Astrocyte of the spinal cord (primary cell): ENCODE measurements at regions not wholly inside any gene's neighbourhood (a gene's known extent, or its start where the extent isn't known, plus 50 kb on each side); places are given as distances from the start of the nearest gene placed in this dataset.

Source experiments
- DNase-seq: peaks from one replicate; pipeline ENCODE4 v3.0.0; 2011; ENCODE audit warnings: low read depth, low spot score
- H3K4me3 ChIP-seq: 2 replicates; pipeline ENCODE4 v1.5.1; 2011; ENCODE audit warnings: low read depth, mild to moderate bottlenecking, low read length, moderate library complexity
- in situ Hi-C: cut with HindIII; loops from 2 replicates; pipeline ENCODE4 v1.10.0; 2017; ENCODE audit warnings: low sequenced_read_pairs
- TF ChIP-seq, protein P1 (sequence below): IDR thresholded peaks from 2 replicates; pipeline ENCODE4 v1.5.1; 2012; ENCODE audit warnings: low read depth, mild to moderate bottlenecking, low read length, inconsistent platforms

DNA sequence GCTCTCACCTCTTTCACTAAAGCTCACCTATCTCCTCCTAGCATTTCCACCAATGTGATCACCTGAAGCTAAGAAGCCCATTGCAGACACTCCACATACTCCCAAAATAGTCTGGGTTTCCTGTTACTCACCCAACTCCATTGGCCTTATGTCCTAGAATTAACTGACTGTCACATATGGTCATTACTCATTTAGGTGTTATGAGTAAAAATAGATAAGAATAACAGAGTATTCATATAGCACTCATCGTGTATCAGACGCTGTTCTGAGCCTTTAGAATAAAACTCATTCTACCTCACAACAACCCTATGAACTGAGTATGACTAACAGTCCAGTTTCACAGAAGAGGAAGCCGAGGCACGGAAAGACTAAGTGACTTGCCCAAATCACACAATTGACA, 174.2 kb upstream of the NPVF start:
- in situ Hi-C loops, result no loop called here
- TF ChIP-seq, protein P1, sequence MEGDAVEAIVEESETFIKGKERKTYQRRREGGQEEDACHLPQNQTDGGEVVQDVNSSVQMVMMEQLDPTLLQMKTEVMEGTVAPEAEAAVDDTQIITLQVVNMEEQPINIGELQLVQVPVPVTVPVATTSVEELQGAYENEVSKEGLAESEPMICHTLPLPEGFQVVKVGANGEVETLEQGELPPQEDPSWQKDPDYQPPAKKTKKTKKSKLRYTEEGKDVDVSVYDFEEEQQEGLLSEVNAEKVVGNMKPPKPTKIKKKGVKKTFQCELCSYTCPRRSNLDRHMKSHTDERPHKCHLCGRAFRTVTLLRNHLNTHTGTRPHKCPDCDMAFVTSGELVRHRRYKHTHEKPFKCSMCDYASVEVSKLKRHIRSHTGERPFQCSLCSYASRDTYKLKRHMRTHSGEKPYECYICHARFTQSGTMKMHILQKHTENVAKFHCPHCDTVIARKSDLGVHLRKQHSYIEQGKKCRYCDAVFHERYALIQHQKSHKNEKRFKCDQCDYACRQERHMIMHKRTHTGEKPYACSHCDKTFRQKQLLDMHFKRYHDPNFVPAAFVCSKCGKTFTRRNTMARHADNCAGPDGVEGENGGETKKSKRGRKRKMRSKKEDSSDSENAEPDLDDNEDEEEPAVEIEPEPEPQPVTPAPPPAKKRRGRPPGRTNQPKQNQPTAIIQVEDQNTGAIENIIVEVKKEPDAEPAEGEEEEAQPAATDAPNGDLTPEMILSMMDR, result no peak

DNA sequence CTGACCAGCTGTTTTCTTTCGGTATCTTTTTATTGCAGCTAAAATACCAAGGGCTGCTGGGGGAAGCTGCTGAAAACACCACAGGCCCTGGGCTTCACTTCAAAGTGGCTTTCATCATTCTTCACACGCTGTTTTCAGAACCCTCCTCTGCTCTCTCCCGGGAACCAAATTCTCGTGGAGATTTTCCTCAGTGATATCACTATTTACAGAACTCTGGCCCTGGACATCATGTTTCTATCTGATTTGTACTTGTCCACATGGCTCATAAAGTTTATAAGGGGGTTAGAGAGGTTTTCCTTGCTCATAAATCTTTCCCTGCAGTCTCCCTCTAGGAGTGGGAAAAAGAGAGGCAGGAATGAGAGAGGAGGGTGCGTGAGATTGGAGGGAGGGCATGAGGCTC, 177.4 kb upstream of the NPVF start:
- TF ChIP-seq, protein P1, result no peak
- DNase-seq, result no peak
- in situ Hi-C loops, result no loop called here
- no peak overlapping the region for H3K4me3 ChIP-seq

More for the DNA sequence above, 174.2 kb upstream of the NPVF start:
- DNase-seq, result no peak
- no peak overlapping the region for H3K4me3 ChIP-seq

DNA sequence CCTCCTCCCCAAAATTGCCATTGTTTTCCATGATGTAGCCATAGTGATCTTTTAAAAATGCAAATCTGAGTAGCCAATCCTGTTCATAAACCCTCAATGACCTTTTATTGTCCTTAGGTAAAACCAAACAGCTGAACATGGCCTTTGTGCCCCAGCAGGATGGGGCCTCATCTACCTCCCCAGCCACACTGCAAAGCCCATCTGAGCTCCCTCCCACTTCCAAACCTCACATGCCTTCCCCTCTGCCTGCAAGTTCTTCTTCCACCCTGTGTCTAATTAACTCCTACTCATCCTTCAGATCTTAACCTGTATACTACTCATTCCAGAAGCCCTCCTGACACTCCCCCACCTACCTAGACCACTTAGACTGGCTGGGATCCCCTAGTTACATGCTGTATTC, 178.8 kb upstream of the NPVF start:
- in situ Hi-C loops, result no loop called here
- TF ChIP-seq, protein P1, result no peak
- H3K4me3 ChIP-seq, result no peak overlapping the region
- DNase-seq, result no peak

DNA sequence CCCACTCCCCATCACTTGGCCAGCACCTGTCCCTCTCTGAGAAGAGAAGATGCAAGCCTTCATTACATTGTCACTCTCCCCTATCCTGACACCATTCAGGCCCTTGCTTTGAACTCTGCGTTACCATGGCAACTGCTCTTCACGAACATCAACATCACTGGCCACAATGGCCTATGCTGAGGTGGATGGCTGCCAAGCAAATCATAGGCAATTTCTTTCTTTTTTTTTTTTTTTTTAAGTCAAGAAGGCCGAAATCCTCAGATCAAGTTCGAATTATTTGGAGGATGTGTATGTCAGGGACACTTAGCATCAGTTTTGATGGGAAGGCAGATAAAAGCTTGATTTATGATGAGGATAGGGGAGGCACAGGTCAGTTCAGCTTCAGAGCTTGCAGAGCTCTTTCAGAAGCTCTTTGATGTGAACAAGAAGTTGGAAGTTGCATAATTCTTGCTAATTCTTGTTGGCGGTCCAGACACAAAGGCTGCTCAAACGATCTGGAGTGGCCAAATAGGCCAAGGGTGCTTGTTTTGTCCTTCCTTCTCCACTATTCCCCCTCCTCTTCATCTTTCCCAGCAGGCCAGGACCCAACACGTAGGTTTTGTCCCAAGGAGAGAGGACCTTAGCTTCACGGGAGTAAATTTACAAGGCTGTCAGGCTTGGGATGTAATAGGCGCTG, 179.9 kb upstream of the NPVF start:
- no peak for DNase-seq
- in situ Hi-C loops, result no loop called here

DNA sequence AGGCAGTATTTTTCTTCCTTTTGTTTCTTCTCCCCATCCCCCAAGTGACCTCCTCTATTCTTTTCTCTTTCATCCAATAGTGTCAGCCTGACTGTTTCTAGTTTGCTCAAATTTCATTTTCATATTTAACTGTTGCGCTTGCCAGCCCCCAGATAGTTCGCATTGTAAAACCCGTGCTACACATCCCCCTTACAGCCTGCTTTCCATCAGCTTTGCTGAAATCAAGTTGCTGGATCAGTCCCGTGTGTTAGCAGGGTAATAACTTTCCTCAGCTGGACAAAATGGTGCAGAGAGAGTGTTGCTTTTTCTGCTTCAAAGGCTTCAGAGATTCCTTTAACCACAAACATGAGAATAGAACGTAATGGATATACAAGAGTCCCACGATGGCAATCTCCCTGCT, 180.6 kb upstream of the NPVF start:
- DNase-seq, result no peak
- TF ChIP-seq, protein P1, result no peak
- H3K4me3 ChIP-seq, result no peak overlapping the region
- in situ Hi-C loops, result no loop called here

More for the DNA sequence above, 179.9 kb upstream of the NPVF start:
- TF ChIP-seq, protein P1, result no peak
- no peak overlapping the region for H3K4me3 ChIP-seq

DNA sequence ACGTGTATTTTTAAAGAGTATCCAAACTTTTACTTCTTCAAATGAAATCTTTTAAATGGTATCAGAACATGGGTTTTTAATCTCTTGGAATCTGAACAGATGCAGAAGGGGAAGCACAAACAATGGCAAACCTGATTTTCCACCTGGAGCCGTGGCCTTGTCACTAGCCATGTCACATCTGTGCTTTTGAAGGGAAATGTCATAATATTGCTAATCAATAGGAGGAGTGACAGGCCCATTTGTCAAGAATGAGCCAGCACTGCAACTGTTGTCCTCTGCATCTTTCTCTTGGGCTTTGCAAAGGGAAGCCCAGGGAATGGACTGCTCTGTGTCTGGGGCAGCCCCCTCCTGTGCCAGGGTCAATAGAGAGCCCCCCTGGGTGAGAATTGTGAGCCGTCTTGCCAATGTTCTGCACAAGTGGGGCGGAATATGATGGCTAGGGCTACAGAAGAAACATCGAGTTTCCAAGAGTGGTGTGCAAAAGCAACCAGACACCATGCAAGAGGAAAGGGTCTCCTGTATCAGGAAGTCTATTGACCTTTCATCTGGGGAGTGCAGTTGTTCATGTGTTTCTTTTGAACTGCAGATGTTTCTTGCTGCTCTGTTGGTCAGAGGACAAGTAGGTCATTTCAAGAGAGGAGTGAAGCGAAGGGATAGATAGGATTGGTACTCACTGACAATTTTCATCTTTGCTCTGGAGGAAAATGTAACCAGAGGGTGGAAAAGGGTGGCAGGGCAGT, 181.8 kb upstream of the NPVF start:
- TF ChIP-seq, protein P1, result no peak
- in situ Hi-C loops, result no loop called here
- no peak overlapping the region for H3K4me3 ChIP-seq
- DNase-seq, result no peak
